ENCODE measurements at regions not wholly inside any gene's neighbourhood (a gene's known extent, or its start where the extent isn't known, plus 50 kb on each side); places are given as distances from the start of the nearest gene placed in this dataset.

- Histone ChIP-seq H3K23ac (ENCODE audit: insufficient read length) (no peak overlapping the region), H3K56ac (replicated peaks; ENCODE audit: insufficient read length, low read depth, low read length) (no peak overlapping the region), H2BK20ac (ENCODE audit: low read length) (no peak overlapping the region), H4K20me1 (replicated peaks in 1 of 2; ENCODE audit: control insufficient read depth in 1 of 2, insufficient read depth in 2 of 2, low read length in 2 of 2) (no peaks in the 10 kb centered on the region), H3K9ac (replicated peaks in 1 of 4; ENCODE audit: extremely low read depth in 1 of 4, low read depth in 3 of 4, low read length in 3 of 4) (no peak overlapping the region), H3K4me2 (ENCODE audit: insufficient read depth in 1 of 2, low read depth in 2 of 2, low read length in 2 of 2) (no peak overlapping the region), H3K4me1 (replicated peaks in 1 of 4; ENCODE audit: control insufficient read depth in 3 of 4, insufficient read depth in 4 of 4, low read length in 3 of 4) (no peaks in the 10 kb centered on the region), H3K4ac (replicated peaks; ENCODE audit: insufficient read length, low read depth, low read length) (no peak overlapping the region), H3K27me3 (replicated peaks in 1 of 4; ENCODE audit: control insufficient read depth in 3 of 4, extremely low read depth in 1 of 4, insufficient read depth in 3 of 4, low read length in 3 of 4) (no peaks in the 10 kb centered on the region), H4K8ac (ENCODE audit: extremely low read depth, insufficient read depth, low read length) (no peak overlapping the region), H2BK15ac (ENCODE audit: low read length) (no peak overlapping the region), H3K79me2 (ENCODE audit: control insufficient read depth in 1 of 2, insufficient read depth in 2 of 2, low read length in 2 of 2) (no peaks in the 10 kb centered on the region), H3K27ac (ENCODE audit: low read depth, low read length) (no peak overlapping the region), H2BK5ac (ENCODE audit: low read depth, low read length) (no peak overlapping the region), H2AFZ (ENCODE audit: low read length) (no peak overlapping the region; the same call in 1 of the 2 replicates), H2BK120ac (replicated peaks; ENCODE audit: low read depth, low read length) (no peak overlapping the region), H3K36me3 (ENCODE audit: control insufficient read depth in 2 of 4, insufficient read depth in 4 of 4, low read length in 3 of 4) (no peaks in the 10 kb centered on the region), H4K5ac (ENCODE audit: insufficient read length, low read depth, low read length) (no peak overlapping the region), H2AK5ac (ENCODE audit: low read depth, low read length) (no peak overlapping the region), H3K14ac (ENCODE audit: insufficient read length) (no peak overlapping the region), H3K23me2 (ENCODE audit: low read depth, low read length) (no peaks in the 10 kb centered on the region; the same call in 1 of the 2 replicates), H3K4me3 (ENCODE audit: extremely low read depth in 1 of 4, insufficient read depth in 2 of 4, low read depth in 3 of 4, low read length in 4 of 4) (no peak overlapping the region), H3K9me3 (ENCODE audit: insufficient read depth in 2 of 2, low read depth in 1 of 2, low read length in 1 of 2) (no peaks in the 10 kb centered on the region), H4K91ac (replicated peaks; ENCODE audit: insufficient read length, low read length) (no peak overlapping the region), H2BK12ac (ENCODE audit: low read depth, low read length) (no peak overlapping the region), H3K79me1 (ENCODE audit: low read depth, low read length) (no peaks in the 10 kb centered on the region), H3K18ac (ENCODE audit: extremely low read depth, low read length) (no peak overlapping the region)
- DNase-seq (ENCODE audit: low read depth in 1 of 2, low spot score in 2 of 2) (no peak), FAIRE-seq (no peak)
- 84% methylated on average over 7 of the region's 7 CpGs; no CpG with 5 or more reads in 1 of the 2 experiments for WGBS, 2 experiments (ENCODE audit: extremely low coverage in 1 of 2, insufficient coverage in 1 of 2, insufficient read length in 1 of 2, insufficient replicate concordance in 2 of 2, low coverage in 1 of 2, low lambda C conversion rate in 2 of 2, missing lambda C conversion rate in 1 of 2)
- POLR2A ChIA-PET (ENCODE audit: partially characterized antibody): no interaction called here
- CTCF ChIA-PET (ENCODE audit: partially characterized antibody): no interaction called here
- TF ChIP-seq SAP30 (IDR thresholded peaks at IDR 0.05; ENCODE audit: insufficient read depth, insufficient replicate concordance, low read length) (no peak), FOSL1 (IDR thresholded peaks at IDR 0.05; ENCODE audit: insufficient read depth, low read depth, low read length) (no peak), HDAC6 (IDR thresholded peaks at IDR 0.05; ENCODE audit: low read depth, low read length) (no peak), GABPA (IDR thresholded peaks at IDR 0.05; ENCODE audit: borderline replicate concordance, insufficient read depth, low read length) (no peak), SUZ12 (IDR thresholded peaks at IDR 0.05; ENCODE audit: low read length) (no peak), CHD1 (IDR thresholded peaks at IDR 0.05; ENCODE audit: low read depth, low read length) (no peak), TAF1 (IDR thresholded peaks at IDR 0.05; ENCODE audit: low read depth, low read length) (no peak)
Measured at GRCh38 chr5:82730913-82731312, 346.3 kb downstream of the TMEM167A start.

Data from H1 (cell line).